AG10803 (cell line): ENCODE measurements at regions not wholly inside any gene's neighbourhood (a gene's known extent, or its start where the extent isn't known, plus 50 kb on each side); places are given as distances from the start of the nearest gene placed in this dataset.
A peak's percentile ranks its signal among the peaks of the same experiment; 100 is the strongest.

Experiments
- DNase-seq: peaks from one replicate; pipeline ENCODE4 v3.0.0; 2010; ENCODE audit warnings: low read depth
- H3K4me3 ChIP-seq: 2 replicates; pipeline ENCODE4 v1.5.1; 2011; ENCODE audit warnings: mild to moderate bottlenecking, low read length, control low read depth
- CTCF ChIP-seq: conservative IDR thresholded peaks from 2 replicates; pipeline ENCODE4 v1.5.1; 2011; ENCODE audit warnings: mild to moderate bottlenecking, low read length, control low read depth, inconsistent platforms

GRCh38 chr3:86815880-86816279, 175.1 kb downstream of the VGLL3 start:
- DNase-seq, result peak; percentile 57
- no peak overlapping the region for H3K4me3 ChIP-seq
- no peak for TF ChIP-seq CTCF

- TF ChIP-seq CTCF, result no peak
- no peak overlapping the region for H3K4me3 ChIP-seq
- peak; percentile 83 for DNase-seq
Measured at GRCh38 chr3:86814918-86815655, 175.9 kb downstream of the VGLL3 start.

GRCh38 chr3:86814321-86814720, 176.6 kb downstream of the VGLL3 start:
- H3K4me3 ChIP-seq, result no peak overlapping the region
- DNase-seq, result no peak
- TF ChIP-seq CTCF, result no peak

GRCh38 chr3:86801921-86802320, 189.0 kb downstream of the VGLL3 start:
- no peak overlapping the region for H3K4me3 ChIP-seq
- TF ChIP-seq CTCF, result no peak
- peak; percentile 52 for DNase-seq

GRCh38 chr3:86801066-86801465, 189.9 kb downstream of the VGLL3 start:
- no peak for DNase-seq
- TF ChIP-seq CTCF, result no peak
- H3K4me3 ChIP-seq, result no peak overlapping the region

- no peak for TF ChIP-seq CTCF
- H3K4me3 ChIP-seq, result peak overlapping the region; percentile 25; the same call in 1 of the 2 replicates
- DNase-seq, result peak; percentile 95
Measured at GRCh38 chr3:86800116-86800515, 190.8 kb downstream of the VGLL3 start.

- no peak for DNase-seq
- H3K4me3 ChIP-seq, result no peak overlapping the region
- TF ChIP-seq CTCF, result no peak
Measured at GRCh38 chr3:86797946-86798345, 193.0 kb downstream of the VGLL3 start.
